Upper lobe of right lung (tissue), 1 donor: ENCODE measurements at regions not wholly inside any gene's neighbourhood (a gene's known extent, or its start where the extent isn't known, plus 50 kb on each side); places are given as distances from the start of the nearest gene placed in this dataset.

Experiments used
- ATAC-seq: fragments of 200-7000 bp; cut with Tn5 transposase; one replicate; pipeline ENCODE4 v1.9.1; 2020; ENCODE audit warnings: mild to moderate bottlenecking, moderate library complexity
- DNase-seq: peaks from one replicate; pipeline ENCODE4 v3.0.0-alpha.2; 2020
- H3K27ac ChIP-seq: fragments of 200-600 bp; one replicate; pipeline ENCODE4 v1.8.0; 2022
- H3K27me3 ChIP-seq: fragments of 200-600 bp; one replicate; pipeline ENCODE4 v1.8.0; 2022; ENCODE audit warnings: mild to moderate bottlenecking
- H3K36me3 ChIP-seq: fragments of 200-600 bp; one replicate; pipeline ENCODE4 v1.8.0; 2022
- H3K4me1 ChIP-seq: fragments of 200-600 bp; one replicate; pipeline ENCODE4 v1.8.0; 2022
- H3K4me3 ChIP-seq: fragments of 200-600 bp; one replicate; pipeline ENCODE4 v1.8.0; 2022; ENCODE audit warnings: mild to moderate bottlenecking
- H3K9me3 ChIP-seq: fragments of 200-600 bp; one replicate; pipeline ENCODE4 v1.8.0; 2022
- CTCF ChIP-seq: fragments of 200-600 bp; IDR thresholded peaks from one replicate; pipeline ENCODE4 v1.8.0; 2022; ENCODE audit warnings: antibody characterized with exemption
- intact Hi-C: fragments of 100-400 bp; cut with DNase I; formaldehyde crosslinking; loops from one replicate; pipeline ENCODE4 v1.11.0; 2022
- donor health status: DM: no; HTN: yes; CAD: no; lungs with severe emphysema.

GRCh38 chr10:78996792-78997129, 72.0 kb upstream of the ZMIZ1 start:
- DNase-seq (no peak), ATAC-seq (no peak)
- Histone ChIP-seq H3K4me1 (peaks cover 5% of the 10 kb centered on the region), H3K4me3 (no peak overlapping the region), H3K27ac (no peak overlapping the region), H3K36me3 (no peaks in the 10 kb centered on the region), H3K27me3 (no peaks in the 10 kb centered on the region), H3K9me3 (no peaks in the 10 kb centered on the region)
- intact Hi-C loops: no loop called here
- TF ChIP-seq CTCF: no peak

GRCh38 chr10:78997635-78998618, 70.8 kb upstream of the ZMIZ1 start:
- DNase-seq (no peak), ATAC-seq (no peak)
- Histone ChIP-seq H3K27ac (no peak overlapping the region), H3K9me3 (no peaks in the 10 kb centered on the region), H3K4me3 (no peak overlapping the region), H3K27me3 (no peaks in the 10 kb centered on the region), H3K36me3 (no peaks in the 10 kb centered on the region), H3K4me1 (peaks cover 5% of the 10 kb centered on the region)
- intact Hi-C loops: no loop called here
- no peak for TF ChIP-seq CTCF

GRCh38 chr10:79001082-79001885, 67.5 kb upstream of the ZMIZ1 start:
- ATAC-seq (peak; percentile 68), DNase-seq (no peak)
- intact Hi-C loops: no loop called here
- Histone ChIP-seq H3K4me3 (no peak overlapping the region), H3K27me3 (no peaks in the 10 kb centered on the region), H3K4me1 (peaks cover 5% of the 10 kb centered on the region), H3K9me3 (no peaks in the 10 kb centered on the region), H3K27ac (no peak overlapping the region), H3K36me3 (no peaks in the 10 kb centered on the region)
- TF ChIP-seq CTCF: no peak

- H3K36me3 ChIP-seq: no peaks in the 10 kb centered on the region
- H3K27ac ChIP-seq: no peak overlapping the region
- no peak for ATAC-seq
- H3K27me3 ChIP-seq: no peaks in the 10 kb centered on the region
- H3K4me3 ChIP-seq: no peak overlapping the region
- H3K9me3 ChIP-seq: no peaks in the 10 kb centered on the region
- TF ChIP-seq CTCF: no peak
- intact Hi-C loops: no loop called here
- H3K4me1 ChIP-seq: peaks cover 7% of the 10 kb centered on the region
- no peak for DNase-seq
Observed at GRCh38 chr10:79002336-79002735, 66.4 kb upstream of the ZMIZ1 start.

- no peak for TF ChIP-seq CTCF
- no peaks in the 10 kb centered on the region for H3K27me3 ChIP-seq
- no peak overlapping the region for H3K27ac ChIP-seq
- DNase-seq: no peak
- peak; percentile 48 for ATAC-seq
- no peaks in the 10 kb centered on the region for H3K36me3 ChIP-seq
- intact Hi-C loops: no loop called here
- H3K4me1 ChIP-seq: peaks cover 8% of the 10 kb centered on the region
- H3K4me3 ChIP-seq: no peak overlapping the region
- H3K9me3 ChIP-seq: no peaks in the 10 kb centered on the region
Observed at GRCh38 chr10:79003183-79004100, 65.3 kb upstream of the ZMIZ1 start.
